HepG2 (cell line): ENCODE measurements at regions not wholly inside any gene's neighbourhood (a gene's known extent, or its start where the extent isn't known, plus 50 kb on each side); places are given as distances from the start of the nearest gene placed in this dataset.

ENCODE experiments used
- ATAC-seq: fragments of 200-7000 bp; cut with Tn5 transposase; 3 replicates; pipeline ENCODE4 v1.9.1; 2020; ENCODE audit warnings: mild to moderate bottlenecking, moderate library complexity
- BruUV-seq: library from RNA; stranded (reverse); fragments of 400-500 nt; replicated peaks from 2 replicates; lab custom pipeline; 2021; lab: Mats Ljungman, UMichigan
- CTCF ChIA-PET: fragments of 300-600 bp; formaldehyde crosslinking; extraction: SDS; loops from one replicate; lab custom pipeline; 2021; ENCODE audit warnings: low total read pairs, inconsistent platforms, low intra/inter-chr PET ratio; lab: Yijun Ruan, JAX
- POLR2A ChIA-PET: fragments of 350-600 bp; sonication (Branson Sonifier 250); formaldehyde crosslinking; loops from one replicate; lab custom pipeline; 2020; ENCODE audit warnings: antibody characterized with exemption, inconsistent platforms; lab: Yijun Ruan, JAX
- DNase-seq: peaks from one replicate; pipeline ENCODE4 v3.0.0-alpha.2; 2015; ENCODE audit warnings: low spot score
- FAIRE-seq: peaks from 3 replicates; lab custom pipeline; 2011; peaks lifted over from hg19 to GRCh38; lab: Jason Lieb, UNC
- H2AFZ ChIP-seq: one replicate; pipeline ENCODE4 v1.6.1; 2011; ENCODE audit warnings: low read length, inconsistent platforms
- H3K27ac ChIP-seq: fragments of 300-600 bp; 3 replicates; pipeline ENCODE4 v1.8.0; 2011; ENCODE audit warnings: mixed run types, mild to moderate bottlenecking, mixed read lengths, low read length, inconsistent platforms; ENCODE audit not compliant: insufficient read depth; ENCODE audit errors: extremely low read length
- H3K27me3 ChIP-seq, 2 experiments: fragments of 200-600 bp in 1 of 2; 2 replicates in 1 of 2; 3 replicates in 1 of 2; pipeline versions ENCODE4 v1.6.0 to v1.8.0; 2011; ENCODE audit warnings: low read length in 2 of 2, mild to moderate bottlenecking in 2 of 2, moderate library complexity in 2 of 2, inconsistent platforms in 1 of 2; ENCODE audit not compliant: insufficient read depth in 2 of 2, control insufficient read depth in 1 of 2
- H3K36me3 ChIP-seq, 2 experiments: fragments of 200-600 bp in 1 of 2; replicated peaks in 1 of 2; 2 replicates in 1 of 2; 3 replicates in 1 of 2; pipeline versions ENCODE4 v1.5.1 to v1.8.0; 2011; ENCODE audit warnings: low read length in 2 of 2, inconsistent platforms in 1 of 2; ENCODE audit not compliant: insufficient read depth in 2 of 2, control insufficient read depth in 1 of 2
- H3K4me1 ChIP-seq: 2 replicates; pipeline ENCODE4 v1.5.1; 2012; ENCODE audit warnings: low read length, inconsistent platforms; ENCODE audit not compliant: insufficient read depth
- H3K4me2 ChIP-seq: 2 replicates; pipeline ENCODE4 v1.6.0; 2011; ENCODE audit warnings: low read depth, low read length, inconsistent platforms
- H3K4me3 ChIP-seq, 3 experiments: fragments of 200-600 bp in 1 of 3; sonication (generic), shearing (Covaris generic) in 1 of 3; replicated peaks in 1 of 3; 2 replicates each; pipeline ENCODE4 v1.5.1; 2011 to 2016; ENCODE audit warnings: low read length in 3 of 3, inconsistent platforms in 2 of 3, low read depth in 2 of 3, mild to moderate bottlenecking in 2 of 3, control low read depth in 1 of 3, mixed read lengths in 1 of 3; ENCODE audit not compliant: insufficient read depth in 1 of 3
- H3K79me2 ChIP-seq: one replicate; pipeline ENCODE4 v1.6.1; 2011; ENCODE audit warnings: low read length, inconsistent platforms; ENCODE audit not compliant: insufficient read depth
- H3K9ac ChIP-seq: 2 replicates; pipeline ENCODE4 v1.6.0; 2011; ENCODE audit warnings: mild to moderate bottlenecking, low read depth, low read length, inconsistent platforms; ENCODE audit not compliant: insufficient read depth
- H3K9me3 ChIP-seq: 2 replicates; pipeline ENCODE4 v1.5.1; 2012; ENCODE audit warnings: mild to moderate bottlenecking, low read length
- H4K20me1 ChIP-seq: 2 replicates; pipeline ENCODE4 v1.6.0; 2011; ENCODE audit warnings: inconsistent platforms, mild to moderate bottlenecking, low read length, moderate library complexity; ENCODE audit not compliant: insufficient read depth
- AHR ChIP-seq: IDR thresholded peaks from 2 replicates; pipeline ENCODE4 v1.6.1; 2018; ENCODE audit warnings: missing genetic modification reagents, missing compliant biosample characterization
- CHCHD3 ChIP-seq: sonication (generic); formaldehyde crosslinking; IDR thresholded peaks from 2 replicates; pipeline ENCODE4 v1.8.0; 2022; ENCODE audit warnings: mild to moderate bottlenecking, missing genetic modification reagents, moderate library complexity
- DNMT3B ChIP-seq: conservative IDR thresholded peaks from 2 replicates; pipeline ENCODE4 v1.6.1; 2016; ENCODE audit warnings: missing biosample characterization, control low read depth
- FOXC1 ChIP-seq: sonication (generic); formaldehyde crosslinking; IDR thresholded peaks from 2 replicates; pipeline ENCODE4 v1.8.0; 2022; ENCODE audit warnings: mild to moderate bottlenecking, missing genetic modification reagents, borderline replicate concordance
- GTF2F1 ChIP-seq: fragments of 150-350 bp; IDR thresholded peaks from 2 replicates; pipeline ENCODE4 v1.6.1; 2014; ENCODE audit warnings: low read length
- HOXA3 ChIP-seq: sonication (generic); formaldehyde crosslinking; IDR thresholded peaks from 2 replicates; pipeline ENCODE4 v1.5.0; 2020; ENCODE audit warnings: missing genetic modification reagents
- KMT2A ChIP-seq: sonication (generic); formaldehyde crosslinking; IDR thresholded peaks from 2 replicates; pipeline ENCODE4 v1.4.0; 2020; ENCODE audit warnings: missing genetic modification reagents
- MIER2 ChIP-seq: IDR thresholded peaks from 2 replicates; pipeline ENCODE4 v1.6.1; 2016; ENCODE audit warnings: missing biosample characterization, missing genetic modification reagents
- NR2F6 ChIP-seq, 2 experiments: IDR thresholded peaks; 2 replicates each; pipeline ENCODE4 v1.6.1; 2016; ENCODE audit warnings: antibody characterized with exemption in 1 of 2, mild to moderate bottlenecking in 1 of 2
- RORA ChIP-seq: sonication (generic); formaldehyde crosslinking; IDR thresholded peaks from 2 replicates; pipeline ENCODE4 v1.5.0; 2020; ENCODE audit warnings: mild to moderate bottlenecking, missing genetic modification reagents, moderate library complexity
- SKIL ChIP-seq: sonication (generic); formaldehyde crosslinking; IDR thresholded peaks from 2 replicates; pipeline ENCODE4 v1.8.0; 2022; ENCODE audit warnings: missing genetic modification reagents, mild to moderate bottlenecking, moderate library complexity, borderline replicate concordance
- SP5 ChIP-seq: IDR thresholded peaks from 2 replicates; pipeline ENCODE4 v1.6.1; 2016; ENCODE audit warnings: low read depth, borderline replicate concordance
- ZBTB3 ChIP-seq: sonication (generic); formaldehyde crosslinking; IDR thresholded peaks from 2 replicates; pipeline ENCODE4 v1.4.0; 2020; ENCODE audit warnings: low read depth, mild to moderate bottlenecking, moderate library complexity, missing genetic modification reagents, borderline replicate concordance
- ZNF136 ChIP-seq: sonication (generic); formaldehyde crosslinking; IDR thresholded peaks from 2 replicates; pipeline ENCODE4 v1.8.1; 2022; ENCODE audit warnings: low read depth, mild to moderate bottlenecking, moderate library complexity, missing genetic modification reagents
- ZNF296 ChIP-seq: sonication (generic); formaldehyde crosslinking; conservative IDR thresholded peaks from 2 replicates; pipeline ENCODE4 v1.5.0; 2020; ENCODE audit warnings: mild to moderate bottlenecking, missing genetic modification reagents
- ZNF781 ChIP-seq: sonication (generic); formaldehyde crosslinking; IDR thresholded peaks from 2 replicates; pipeline ENCODE4 v1.5.1; 2020; ENCODE audit warnings: borderline replicate concordance, mild to moderate bottlenecking, missing genetic modification reagents; ENCODE audit errors: not compliant biosample characterization
- WGBS: methylation state at CpG from one replicate; pipeline ENCODE4 v1.1.6; 2017; ENCODE audit warnings: low lambda C conversion rate; 5-methylcytosine and 5-hydroxymethylcytosine counted together
- in situ Hi-C: cut with HindIII; loops from 2 replicates; pipeline ENCODE4 v1.10.0; 2017; ENCODE audit warnings: low pct_unique_long_range_greater_than_20kb; ENCODE audit not compliant: extremely low pct_ligation_motif_present
- intact Hi-C: fragments of 100-400 bp; cut with micrococcal nuclease; formaldehyde crosslinking; loops from one replicate; pipeline ENCODE4 v1.10.0; 2022; ENCODE audit not compliant: unreplicated experiment
- TF ChIP-seq, protein P1 (sequence below): sonication (generic); formaldehyde crosslinking; IDR thresholded peaks from 2 replicates; pipeline ENCODE4 v1.8.1; 2022; ENCODE audit warnings: mild to moderate bottlenecking, missing genetic modification reagents

- intact Hi-C loops, result no loop called here
- FAIRE-seq, result no peak
- Histone ChIP-seq H3K27ac (no peak overlapping the region), H3K4me2 (no peak overlapping the region), H4K20me1 (no peaks in the 10 kb centered on the region), H3K9me3 (no peaks in the 10 kb centered on the region), H2AFZ (no peak overlapping the region), H3K9ac (no peak overlapping the region), H3K4me1 (no peaks in the 10 kb centered on the region), H3K36me3 (no peaks in the 10 kb centered on the region), H3K27me3 (peaks cover 0 to 21% of the 10 kb centered on the region in 2 experiments; a peak in 2 of 5 replicates), H3K79me2 (no peaks in the 10 kb centered on the region), H3K4me3 (no peak overlapping the region)
- TF ChIP-seq NR2F6 (IDR thresholded peaks at IDR 0.05) (no peak), NR2F6 (CRISPR knock-in tag; IDR thresholded peaks at IDR 0.05) (no peak), KMT2A (CRISPR knock-in tag) (no peak)
- BruUV-seq, result no TSS peak
- ChIA-PET CTCF (no interaction called here), POLR2A (no interaction called here)
- no peak for DNase-seq
- WGBS, result 36% methylated on average over 7 of the region's 13 CpGs
- no peak for ATAC-seq
- in situ Hi-C loops, result no loop called here
These were observed 76.4 kb downstream of the HES1 start for GRCh38 chr3:194212161-194212844.

DNA sequence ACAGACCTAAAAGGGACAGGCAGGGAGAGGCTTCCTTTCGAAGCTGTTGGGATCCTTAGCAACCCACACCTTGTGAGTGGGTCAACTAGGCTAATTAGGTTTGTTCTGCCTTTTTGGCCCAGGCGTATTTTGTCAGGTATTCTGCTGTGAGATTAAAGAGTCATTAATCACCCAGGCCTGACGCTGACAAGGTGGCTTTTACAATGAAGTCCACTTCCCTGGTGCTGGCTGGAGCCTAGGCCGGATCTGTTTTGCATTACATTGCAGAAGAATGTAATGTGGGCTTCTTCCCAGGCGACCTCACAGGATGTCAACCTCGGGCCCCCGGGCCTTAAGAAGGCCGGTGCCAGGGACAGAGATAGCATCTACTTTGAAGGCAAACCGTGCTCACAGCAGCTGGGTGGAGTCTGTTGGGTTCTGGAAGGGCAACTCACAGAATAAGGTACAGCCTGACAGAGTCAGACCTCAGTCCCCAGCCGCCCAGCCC, 76.9 kb downstream of the HES1 start:
- no peak overlapping the region for H3K4me2 ChIP-seq
- no peak for TF ChIP-seq AHR (CRISPR knock-in tag)
- no peak for TF ChIP-seq FOXC1 (CRISPR knock-in tag)
- TF ChIP-seq ZNF781 (CRISPR knock-in tag), result no peak
- no peak for TF ChIP-seq MIER2 (CRISPR knock-in tag)
- TF ChIP-seq RORA, result no peak
- TF ChIP-seq CHCHD3 (CRISPR knock-in tag), result no peak
- no peak for TF ChIP-seq DNMT3B (CRISPR knock-in tag)
- TF ChIP-seq, protein P1, sequence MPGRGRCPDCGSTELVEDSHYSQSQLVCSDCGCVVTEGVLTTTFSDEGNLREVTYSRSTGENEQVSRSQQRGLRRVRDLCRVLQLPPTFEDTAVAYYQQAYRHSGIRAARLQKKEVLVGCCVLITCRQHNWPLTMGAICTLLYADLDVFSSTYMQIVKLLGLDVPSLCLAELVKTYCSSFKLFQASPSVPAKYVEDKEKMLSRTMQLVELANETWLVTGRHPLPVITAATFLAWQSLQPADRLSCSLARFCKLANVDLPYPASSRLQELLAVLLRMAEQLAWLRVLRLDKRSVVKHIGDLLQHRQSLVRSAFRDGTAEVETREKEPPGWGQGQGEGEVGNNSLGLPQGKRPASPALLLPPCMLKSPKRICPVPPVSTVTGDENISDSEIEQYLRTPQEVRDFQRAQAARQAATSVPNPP, result no peak
- no peak for TF ChIP-seq ZBTB3 (CRISPR knock-in tag)
- no peak for TF ChIP-seq SKIL
- no peak for TF ChIP-seq ZNF136
- TF ChIP-seq ZNF296, result no peak
- TF ChIP-seq GTF2F1, result no peak
- TF ChIP-seq SP5 (CRISPR knock-in tag), result no peak
- no peak for TF ChIP-seq HOXA3 (CRISPR knock-in tag)

More for the DNA sequence above, 76.9 kb downstream of the HES1 start:
- Histone ChIP-seq H3K36me3 (no peaks in the 10 kb centered on the region), H3K4me1 (no peaks in the 10 kb centered on the region), H3K27me3 (peaks cover 0 to 21% of the 10 kb centered on the region in 2 experiments; a peak in 2 of 5 replicates), H2AFZ (no peak overlapping the region), H4K20me1 (no peaks in the 10 kb centered on the region), H3K27ac (no peak overlapping the region), H3K9ac (no peak overlapping the region), H3K4me3 (no peak overlapping the region), H3K9me3 (no peaks in the 10 kb centered on the region), H3K79me2 (no peaks in the 10 kb centered on the region)
- ATAC-seq, result no peak
- ChIA-PET CTCF (no interaction called here), POLR2A (no interaction called here)
- in situ Hi-C loops (no loop called here), intact Hi-C loops (no loop called here)
- DNase-seq, result no peak
- 30% methylated on average over 7 of the region's 10 CpGs for WGBS
- no TSS peak for BruUV-seq
- no peak for FAIRE-seq
